GM12878 (cell line): ENCODE measurements at regions not wholly inside any gene's neighbourhood (a gene's known extent, or its start where the extent isn't known, plus 50 kb on each side); places are given as distances from the start of the nearest gene placed in this dataset.

ENCODE experiments used
- ATAC-seq: fragments of 200-7000 bp; cut with Tn5 transposase; 3 replicates; pipeline ENCODE4 v1.9.1; 2020; ENCODE audit warnings: mild to moderate bottlenecking, moderate library complexity
- BruUV-seq: library from RNA; stranded (reverse); fragments of 400-500 nt; replicated peaks from 2 replicates; lab custom pipeline; 2021; lab: Mats Ljungman, UMichigan
- CTCF ChIA-PET: fragments of 300-600 bp; sonication (Branson Sonifier 250); formaldehyde crosslinking; extraction: SDS; loops from one replicate; lab custom pipeline; 2021; ENCODE audit warnings: inconsistent platforms; lab: Yijun Ruan, JAX
- POLR2A ChIA-PET: fragments of 350-600 bp; formaldehyde crosslinking; extraction: SDS; loops from one replicate; lab custom pipeline; 2021; ENCODE audit warnings: inconsistent platforms; lab: Charles Lee
- RAD21 ChIA-PET: fragments of 300-600 bp; sonication (Branson Sonifier 250); formaldehyde crosslinking; loops from one replicate; lab custom pipeline; 2023; ENCODE audit warnings: antibody characterized with exemption; ENCODE audit not compliant: unreplicated experiment; lab: Charles Lee
- SMC1A ChIA-PET: fragments of 300-600 bp; sonication (Branson Sonifier 250); formaldehyde crosslinking; loops from one replicate; lab custom pipeline; 2023; ENCODE audit not compliant: unreplicated experiment, uncharacterized antibody; lab: Charles Lee
- DNase-seq: peaks from one replicate; pipeline ENCODE4 v3.0.0-alpha.2; 2011; ENCODE audit warnings: low read depth, low spot score
- FAIRE-seq: peaks from 3 replicates; lab custom pipeline; 2011; peaks lifted over from hg19 to GRCh38; lab: Jason Lieb, UNC
- H2AFZ ChIP-seq: 2 replicates; pipeline ENCODE4 v1.6.0; 2011; ENCODE audit warnings: low read depth, low read length, control low read depth; ENCODE audit not compliant: control insufficient read depth
- H3K27ac ChIP-seq: 2 replicates; pipeline ENCODE4 v1.5.1; 2011; ENCODE audit warnings: control low read depth; ENCODE audit not compliant: control insufficient read depth, insufficient read depth
- H3K27me3 ChIP-seq, 2 experiments: replicated peaks in 1 of 2; 2 replicates each; pipeline versions ENCODE4 v1.6.0 to v1.6.1; 2011; ENCODE audit warnings: low read length in 1 of 2; ENCODE audit not compliant: control insufficient read depth in 2 of 2, insufficient read depth in 2 of 2
- H3K36me3 ChIP-seq, 2 experiments: 2 replicates each; pipeline ENCODE4 v1.5.1; 2011; ENCODE audit warnings: low read length in 1 of 2; ENCODE audit not compliant: control insufficient read depth in 2 of 2, insufficient read depth in 2 of 2
- H3K4me1 ChIP-seq: 2 replicates; pipeline ENCODE4 v1.6.1; 2011; ENCODE audit warnings: mild to moderate bottlenecking, low read length, moderate library complexity, mixed read lengths; ENCODE audit not compliant: control insufficient read depth, insufficient read depth
- H3K4me2 ChIP-seq: 2 replicates; pipeline ENCODE4 v1.6.0; 2011; ENCODE audit warnings: control low read depth; ENCODE audit not compliant: control insufficient read depth, insufficient read depth
- H3K4me3 ChIP-seq: fragments of 200-600 bp; sonication (generic); 2 replicates; pipeline ENCODE4 v1.5.1; 2016
- H3K79me2 ChIP-seq: 2 replicates; pipeline ENCODE4 v1.6.0; 2011; ENCODE audit warnings: low read length; ENCODE audit not compliant: control insufficient read depth, insufficient read depth
- H3K9ac ChIP-seq: 2 replicates; pipeline ENCODE4 v1.8.0; 2011; ENCODE audit warnings: low read length, control low read depth, mixed read lengths; ENCODE audit not compliant: control insufficient read depth, insufficient read depth
- H3K9me3 ChIP-seq: replicated peaks from 3 replicates; pipeline ENCODE4 v1.5.1; 2011; ENCODE audit warnings: mild to moderate bottlenecking, low read length; ENCODE audit not compliant: control insufficient read depth, insufficient read depth
- H4K20me1 ChIP-seq: 2 replicates; pipeline ENCODE4 v1.6.0; 2011; ENCODE audit not compliant: control insufficient read depth, insufficient read depth
- CBX3 ChIP-seq: fragments of 200-600 bp; sonication (generic); IDR thresholded peaks from 2 replicates; pipeline ENCODE4 v1.6.1; 2016; ENCODE audit warnings: low read depth, borderline replicate concordance
- CREB1 ChIP-seq: IDR thresholded peaks from 2 replicates; pipeline ENCODE4 v1.6.1; 2012; ENCODE audit warnings: low read depth, mild to moderate bottlenecking, inconsistent platforms
- FOXM1 ChIP-seq: IDR thresholded peaks from 2 replicates; pipeline ENCODE4 v1.6.1; 2012; ENCODE audit warnings: low read depth, mild to moderate bottlenecking, inconsistent platforms, low read length, moderate library complexity
- JUNB ChIP-seq: IDR thresholded peaks from 2 replicates; pipeline ENCODE4 v1.6.1; 2016; ENCODE audit warnings: antibody characterized with exemption, mild to moderate bottlenecking
- KDM1A ChIP-seq: fragments of 200-600 bp; sonication (generic); IDR thresholded peaks from 2 replicates; pipeline ENCODE4 v1.6.1; 2016; ENCODE audit warnings: borderline replicate concordance
- MYB ChIP-seq: fragments of 150-350 bp; IDR thresholded peaks from 2 replicates; pipeline ENCODE4 v1.6.1; 2014; ENCODE audit warnings: mild to moderate bottlenecking, low read depth, low read length, borderline replicate concordance
- NFXL1 ChIP-seq: fragments of 450-650 bp; IDR thresholded peaks from 2 replicates; pipeline ENCODE4 v1.6.1; 2017; ENCODE audit warnings: antibody characterized with exemption, mild to moderate bottlenecking, borderline replicate concordance
- POLR2A ChIP-seq: IDR thresholded peaks from 2 replicates; pipeline ENCODE4 v1.6.1; 2011; ENCODE audit warnings: low read depth, mild to moderate bottlenecking, low read length
- POLR2AphosphoS5 ChIP-seq: IDR thresholded peaks from 2 replicates; pipeline ENCODE4 v1.6.1; 2011; ENCODE audit warnings: mild to moderate bottlenecking, low read length, inconsistent platforms
- RAD21 ChIP-seq: IDR thresholded peaks from 2 replicates; pipeline ENCODE4 v1.6.1; 2011; ENCODE audit warnings: mild to moderate bottlenecking, low read depth, low read length, moderate library complexity; ENCODE audit not compliant: insufficient read depth
- RELA ChIP-seq: fragments of 450-650 bp; IDR thresholded peaks from 2 replicates; pipeline ENCODE4 v1.8.0; 2014; ENCODE audit warnings: borderline replicate concordance; ENCODE audit not compliant: partially characterized antibody
- SP1 ChIP-seq: IDR thresholded peaks from one replicate; pipeline ENCODE4 v1.6.1; 2011; ENCODE audit warnings: low read depth, low read length
- SPI1 ChIP-seq: IDR thresholded peaks from 2 replicates; pipeline ENCODE4 v1.6.1; 2011; ENCODE audit warnings: low read depth, mild to moderate bottlenecking, low read length, moderate library complexity, borderline replicate concordance; ENCODE audit not compliant: insufficient read depth
- USF2 ChIP-seq: IDR thresholded peaks from 2 replicates; pipeline ENCODE4 v1.6.1; 2011; ENCODE audit warnings: low read depth, low read length, improper control_type of control experiment, borderline replicate concordance
- ZNF384 ChIP-seq: IDR thresholded peaks from 2 replicates; pipeline ENCODE4 v1.6.1; 2012; ENCODE audit warnings: low read depth, mild to moderate bottlenecking, low read length, improper control_type of control experiment, borderline replicate concordance
- WGBS: methylation state at CpG from one replicate; pipeline ENCODE4 v1.1.6; 2016; ENCODE audit warnings: low lambda C conversion rate; ENCODE audit not compliant: insufficient replicate concordance, insufficient coverage; ENCODE audit errors: missing lambda C conversion rate; 5-methylcytosine and 5-hydroxymethylcytosine counted together
- in situ Hi-C: fragments of 300-500 bp; cut with MboI; formaldehyde crosslinking; loops from 9 replicates; pipeline ENCODE4 v1.14.3; 2018; ENCODE audit warnings: mixed read lengths
- intact Hi-C: fragments of 100-400 bp; cut with micrococcal nuclease; formaldehyde crosslinking; loops from one replicate; pipeline ENCODE4 v1.14.2; 2022; ENCODE audit not compliant: unreplicated experiment

GRCh38 chr2:56684327-56684726 is 500.5 kb downstream of the CCDC85A start:
- DNase-seq: no peak
- no peak for FAIRE-seq
- H3K36me3 ChIP-seq: no peaks in the 10 kb centered on the region
- ChIA-PET RAD21 (no interaction called here), CTCF (no interaction called here), SMC1A (interaction anchor here (0.9 kb wide), 1 partner anchor 12 kb away, joined by 3 read pairs; no protein-coding TSS in a partner anchor), POLR2A (no interaction called here)
- H3K4me1 ChIP-seq: no peaks in the 10 kb centered on the region
- no TSS peak for BruUV-seq
- no peak overlapping the region for H3K4me3 ChIP-seq
- H3K9ac ChIP-seq: no peak overlapping the region
- no peak for ATAC-seq
- H3K4me2 ChIP-seq: no peak overlapping the region
- no peaks in the 10 kb centered on the region for H4K20me1 ChIP-seq
- in situ Hi-C loops: no loop called here
- 0% methylated on average over 1 of the region's 1 CpG for WGBS
- intact Hi-C loops: no loop called here
- TF ChIP-seq ZNF384: no peak
- no peak for TF ChIP-seq KDM1A
- no peak for TF ChIP-seq NFXL1
- TF ChIP-seq CREB1: no peak
- no peak for TF ChIP-seq JUNB
- TF ChIP-seq SPI1: no peak
- no peak for TF ChIP-seq POLR2A
- TF ChIP-seq POLR2AphosphoS5: no peak
- TF ChIP-seq RAD21: no peak
- TF ChIP-seq CBX3: no peak
- no peak for TF ChIP-seq SP1
- no peaks in the 10 kb centered on the region for H3K27me3 ChIP-seq
- no peaks in the 10 kb centered on the region for H3K9me3 ChIP-seq
- no peaks in the 10 kb centered on the region for H3K79me2 ChIP-seq
- no peak overlapping the region for H3K27ac ChIP-seq
- H2AFZ ChIP-seq: no peak overlapping the region

- H3K9me3 ChIP-seq: no peaks in the 10 kb centered on the region
- H2AFZ ChIP-seq: no peak overlapping the region
- ATAC-seq: no peak
- H3K4me1 ChIP-seq: no peaks in the 10 kb centered on the region
- no peak overlapping the region for H3K4me2 ChIP-seq
- no peak for FAIRE-seq
- H3K79me2 ChIP-seq: no peaks in the 10 kb centered on the region
- POLR2A ChIA-PET: no interaction called here
- H3K27me3 ChIP-seq: no peaks in the 10 kb centered on the region
- TF ChIP-seq MYB (no peak), USF2 (no peak), FOXM1 (no peak), RELA (no peak)
- TF ChIP-seq, all 136 proteins: peak for 0
- 13% methylated on average over 4 of the region's 4 CpGs for WGBS
- CTCF ChIA-PET: interaction anchor here (0.8 kb wide), 1 partner anchor 501 kb away, joined by 3 read pairs; the partner anchor contains the start of gene CCDC85A
- no peak overlapping the region for H3K9ac ChIP-seq
- in situ Hi-C loops (no loop called here), intact Hi-C loops (no loop called here)
- no peaks in the 10 kb centered on the region for H3K36me3 ChIP-seq
- SMC1A ChIA-PET: interaction anchor here (0.6 to 0.9 kb wide), 2 partner anchors 11 to 14 kb away, joined by 3 read pairs; no protein-coding TSS in a partner anchor
- RAD21 ChIA-PET: no interaction called here
- no peak overlapping the region for H3K27ac ChIP-seq
- no peaks in the 10 kb centered on the region for H4K20me1 ChIP-seq
- DNase-seq: no peak
- no TSS peak for BruUV-seq
- no peak overlapping the region for H3K4me3 ChIP-seq
These were observed 501.4 kb downstream of the CCDC85A start for GRCh38 chr2:56685205-56685604.
